Stomach (tissue), 4 donors: ENCODE measurements at regions not wholly inside any gene's neighbourhood (a gene's known extent, or its start where the extent isn't known, plus 50 kb on each side); places are given as distances from the start of the nearest gene placed in this dataset.

Experiments used
- POLR2AphosphoS5 ChIP-seq, 3 donors: sonication (generic); formaldehyde crosslinking; IDR thresholded peaks; one replicate each; pipeline ENCODE4 v1.6.1; 2016; ENCODE audit warnings: antibody characterized with exemption in 3 of 3
- TF ChIP-seq, protein P1 (sequence below), 7 experiments: fragments of 450-650 bp in 4 of 7; fragments of 200-600 bp in 3 of 7; sonication (generic) in 3 of 7; IDR thresholded peaks; one replicate each; pipeline ENCODE4 v1.5.1; 2016 to 2019; ENCODE audit warnings: antibody characterized with exemption in 7 of 7, control low read depth in 2 of 7, mild to moderate bottlenecking in 1 of 7

DNA sequence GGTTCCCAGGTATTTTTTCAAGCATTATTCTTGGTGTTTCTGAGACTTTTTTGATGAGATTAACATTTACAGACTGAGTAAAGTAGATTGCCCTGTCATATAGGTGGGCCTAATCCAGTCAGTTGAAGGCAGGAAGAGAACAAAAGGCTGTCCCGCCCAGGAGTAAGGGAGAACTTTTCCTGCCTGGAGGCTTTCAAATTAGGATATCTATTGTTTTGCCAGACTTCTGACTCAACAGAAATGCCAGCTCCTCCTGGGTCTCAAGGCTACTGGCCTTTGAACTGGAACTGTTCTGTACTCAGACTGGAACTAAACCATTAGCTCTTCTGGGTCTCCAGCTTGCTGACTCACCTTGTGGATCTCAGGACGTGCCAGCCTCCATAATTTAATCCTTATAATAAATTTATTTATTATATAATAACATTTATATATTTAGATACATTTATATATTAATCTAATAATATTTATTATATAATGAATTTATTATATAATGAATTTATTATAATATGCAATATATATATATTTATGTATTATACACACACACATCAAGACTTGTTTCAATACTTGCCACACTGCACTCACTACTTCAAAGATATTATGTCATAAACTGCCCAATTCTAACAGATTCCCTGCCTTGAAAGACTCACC, 510.8 kb upstream of the B3GALT2 start:
- TF ChIP-seq, protein P1, sequence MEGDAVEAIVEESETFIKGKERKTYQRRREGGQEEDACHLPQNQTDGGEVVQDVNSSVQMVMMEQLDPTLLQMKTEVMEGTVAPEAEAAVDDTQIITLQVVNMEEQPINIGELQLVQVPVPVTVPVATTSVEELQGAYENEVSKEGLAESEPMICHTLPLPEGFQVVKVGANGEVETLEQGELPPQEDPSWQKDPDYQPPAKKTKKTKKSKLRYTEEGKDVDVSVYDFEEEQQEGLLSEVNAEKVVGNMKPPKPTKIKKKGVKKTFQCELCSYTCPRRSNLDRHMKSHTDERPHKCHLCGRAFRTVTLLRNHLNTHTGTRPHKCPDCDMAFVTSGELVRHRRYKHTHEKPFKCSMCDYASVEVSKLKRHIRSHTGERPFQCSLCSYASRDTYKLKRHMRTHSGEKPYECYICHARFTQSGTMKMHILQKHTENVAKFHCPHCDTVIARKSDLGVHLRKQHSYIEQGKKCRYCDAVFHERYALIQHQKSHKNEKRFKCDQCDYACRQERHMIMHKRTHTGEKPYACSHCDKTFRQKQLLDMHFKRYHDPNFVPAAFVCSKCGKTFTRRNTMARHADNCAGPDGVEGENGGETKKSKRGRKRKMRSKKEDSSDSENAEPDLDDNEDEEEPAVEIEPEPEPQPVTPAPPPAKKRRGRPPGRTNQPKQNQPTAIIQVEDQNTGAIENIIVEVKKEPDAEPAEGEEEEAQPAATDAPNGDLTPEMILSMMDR (IDR thresholded peaks at IDR 0.05): no peak
- no peak for TF ChIP-seq POLR2AphosphoS5 (IDR thresholded peaks at IDR 0.05)
